NK-92 treated with Interleukin-12 subunit alpha and Interleukin-12 subunit beta, amount 100 ng/mL, for 24 hours (cell line): ENCODE measurements at regions not wholly inside any gene's neighbourhood (a gene's known extent, or its start where the extent isn't known, plus 50 kb on each side); places are given as distances from the start of the nearest gene placed in this dataset.

Experiments used
- DNase-seq: peaks from one replicate; lab custom pipeline; 2025; lab: John Stamatoyannopoulos, UW

- no peak for DNase-seq
These were observed 244.7 kb downstream of the PTEN start for GRCh38 chr10:88108115-88108610.

- DNase-seq, result no peak
These were observed 246.9 kb downstream of the PTEN start for GRCh38 chr10:88110355-88110754.

GRCh38 chr10:88110822-88111221, 247.4 kb downstream of the PTEN start:
- DNase-seq, result no peak

- DNase-seq, result no peak
These were observed 247.9 kb downstream of the PTEN start for GRCh38 chr10:88111294-88111693.

GRCh38 chr10:88113232-88113631, 249.8 kb downstream of the PTEN start:
- no peak for DNase-seq

GRCh38 chr10:88113657-88114272, 250.3 kb downstream of the PTEN start:
- DNase-seq, result no peak

- no peak for DNase-seq
These were observed 250.9 kb downstream of the PTEN start for GRCh38 chr10:88114368-88114767.

GRCh38 chr10:88115407-88115806, 252.0 kb downstream of the PTEN start:
- DNase-seq, result no peak

GRCh38 chr10:88115968-88116367, 252.5 kb downstream of the PTEN start:
- no peak for DNase-seq

GRCh38 chr10:88116481-88116880, 253.1 kb downstream of the PTEN start:
- DNase-seq, result no peak

GRCh38 chr10:88116971-88117626, 253.7 kb downstream of the PTEN start:
- DNase-seq, result no peak

GRCh38 chr10:88117869-88118632, 254.6 kb downstream of the PTEN start:
- no peak for DNase-seq

- DNase-seq, result no peak
These were observed 255.3 kb downstream of the PTEN start for GRCh38 chr10:88118729-88119128.

- no peak for DNase-seq
These were observed 255.7 kb downstream of the PTEN start for GRCh38 chr10:88119160-88119559.

- no peak for DNase-seq
These were observed 256.6 kb downstream of the PTEN start for GRCh38 chr10:88120075-88120474.

- no peak for DNase-seq
These were observed 257.3 kb downstream of the PTEN start for GRCh38 chr10:88120599-88121333.

GRCh38 chr10:88121361-88121760, 257.9 kb downstream of the PTEN start:
- DNase-seq, result no peak

GRCh38 chr10:88122145-88122544, 258.7 kb downstream of the PTEN start:
- no peak for DNase-seq

- no peak for DNase-seq
These were observed 259.2 kb downstream of the PTEN start for GRCh38 chr10:88122576-88122975.

GRCh38 chr10:88125766-88126165, 262.3 kb downstream of the PTEN start:
- no peak for DNase-seq

GRCh38 chr10:88126699-88127098, 263.3 kb downstream of the PTEN start:
- DNase-seq, result no peak

GRCh38 chr10:88127269-88127668, 263.8 kb downstream of the PTEN start:
- no peak for DNase-seq
